Activated naive CD8-positive, alpha-beta T cell treated with anti-CD3 and anti-CD28 coated beads, Interleukin-2, amount 10 ng/mL, durations not matched to agents 7 days and 5 days (primary cell): ENCODE measurements at regions not wholly inside any gene's neighbourhood (a gene's known extent, or its start where the extent isn't known, plus 50 kb on each side); places are given as distances from the start of the nearest gene placed in this dataset.
"Not testable (repeated sequence)": the region's sequence is repeated elsewhere in the genome, so short reads cannot be mapped to it uniquely, and the experiment has no call there.

Experiments used
- ATAC-seq: fragments of 150-1000 bp; cut with Tn5 transposase; one replicate; pipeline ENCODE4 v1.10.0; 2021; ENCODE audit warnings: low read depth, moderate library complexity
- POLR2A ChIA-PET: fragments of 350-600 bp; sonication (Branson Sonifier 250); formaldehyde crosslinking; loops from one replicate; lab custom pipeline; 2021; ENCODE audit warnings: antibody characterized with exemption; lab: Charles Lee
- DNase-seq: peaks from one replicate; pipeline ENCODE4 v3.0.0; 2021
- H3K27ac Mint-ChIP-seq: one replicate; pipeline ENCODE4 v1.8.0; 2022; ENCODE audit warnings: mild to moderate bottlenecking, mixed read lengths
- H3K27me3 Mint-ChIP-seq: one replicate; pipeline ENCODE4 v1.8.0; 2022; ENCODE audit warnings: mild to moderate bottlenecking, moderate library complexity, mixed read lengths
- H3K36me3 Mint-ChIP-seq: one replicate; pipeline ENCODE4 v1.8.0; 2021; ENCODE audit warnings: mild to moderate bottlenecking, mixed read lengths
- H3K4me1 Mint-ChIP-seq: one replicate; pipeline ENCODE4 v1.8.0; 2021; ENCODE audit warnings: mixed read lengths
- H3K4me3 Mint-ChIP-seq: one replicate; pipeline ENCODE4 v1.8.0; 2022; ENCODE audit warnings: mild to moderate bottlenecking, moderate library complexity, mixed read lengths
- H3K9me3 Mint-ChIP-seq: one replicate; pipeline ENCODE4 v1.8.0; 2021; ENCODE audit warnings: mixed read lengths

DNA sequence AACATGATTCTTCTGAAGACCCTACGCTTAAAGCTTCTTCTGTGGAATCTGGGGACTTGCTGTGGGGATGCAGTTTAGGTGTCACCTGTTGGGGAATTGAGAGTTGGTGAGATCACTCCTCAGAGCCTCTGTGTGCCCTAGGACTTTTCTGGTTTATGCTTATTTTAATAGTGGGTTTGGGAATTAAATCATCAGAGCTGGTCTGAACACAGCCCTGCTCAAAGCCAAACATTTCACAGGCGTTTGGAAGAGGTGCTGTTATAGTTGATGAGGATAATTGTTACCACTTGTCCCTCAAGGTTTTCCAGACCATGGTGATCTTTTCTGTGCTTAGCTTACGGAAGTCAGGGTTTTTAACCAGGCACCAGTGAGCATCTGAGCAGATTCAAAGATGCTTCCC is 106.1 kb downstream of the EBLN1 start:
- no peaks in the 10 kb centered on the region for H3K9me3 Mint-ChIP-seq
- no peaks in the 10 kb centered on the region for H3K36me3 Mint-ChIP-seq
- H3K27me3 Mint-ChIP-seq = no peaks in the 10 kb centered on the region
- POLR2A ChIA-PET = no interaction called here
- DNase-seq = no peak
- H3K4me1 Mint-ChIP-seq = peaks cover 1% of the 10 kb centered on the region
- H3K4me3 Mint-ChIP-seq = no peak overlapping the region
- ATAC-seq = no peak
- no peak overlapping the region for H3K27ac Mint-ChIP-seq

DNA sequence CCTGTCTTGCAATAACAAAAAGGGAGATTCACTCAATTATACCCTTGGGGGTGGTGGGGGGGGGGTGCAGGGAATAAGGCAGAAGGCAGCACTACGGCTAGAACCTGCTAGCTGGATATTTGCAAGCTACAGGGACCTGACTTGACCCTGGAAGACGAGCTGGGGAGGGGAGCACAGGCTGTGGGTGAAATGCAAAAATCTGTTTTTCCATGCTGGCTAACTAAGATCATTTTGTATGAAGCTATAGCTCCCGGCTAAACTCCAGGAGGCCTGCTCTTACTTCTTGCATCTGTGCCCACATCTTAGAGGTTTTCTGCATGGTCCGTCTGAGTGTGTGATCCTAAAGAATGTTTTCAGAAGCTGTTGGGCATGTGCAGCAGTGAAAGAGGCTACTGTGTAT is 106.6 kb downstream of the EBLN1 start:
- Mint-ChIP-seq H3K9me3 (no peaks in the 10 kb centered on the region), H3K4me1 (peaks cover 1% of the 10 kb centered on the region), H3K27me3 (no peaks in the 10 kb centered on the region), H3K36me3 (no peaks in the 10 kb centered on the region), H3K27ac (no peak overlapping the region), H3K4me3 (no peak overlapping the region)
- no peak for ATAC-seq
- POLR2A ChIA-PET = no interaction called here
- no peak for DNase-seq

DNA sequence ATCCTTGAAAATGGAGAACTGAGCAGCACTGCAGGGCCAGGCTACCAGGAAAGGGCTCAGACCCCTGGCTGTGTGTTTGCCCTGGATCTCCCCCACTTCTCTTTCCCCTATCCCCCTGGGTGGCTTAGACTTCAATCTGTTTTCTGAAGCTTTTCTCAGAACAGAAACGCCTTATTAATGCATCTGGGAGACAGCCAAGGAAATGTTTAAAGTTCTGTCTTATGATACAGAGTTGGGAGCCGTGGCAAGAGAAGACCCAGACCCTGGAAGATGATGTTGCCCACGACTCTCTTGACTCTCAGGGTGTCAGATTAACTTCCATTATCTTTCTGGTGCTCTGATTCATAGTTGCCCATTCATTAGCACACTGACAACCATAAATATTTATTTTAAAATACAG is 107.1 kb downstream of the EBLN1 start:
- DNase-seq (no peak), ATAC-seq (no peak)
- no peak overlapping the region for H3K27ac Mint-ChIP-seq
- no peak overlapping the region for H3K4me3 Mint-ChIP-seq
- no peaks in the 10 kb centered on the region for H3K36me3 Mint-ChIP-seq
- H3K27me3 Mint-ChIP-seq = no peaks in the 10 kb centered on the region
- POLR2A ChIA-PET = no interaction called here
- peaks cover 1% of the 10 kb centered on the region for H3K4me1 Mint-ChIP-seq
- no peaks in the 10 kb centered on the region for H3K9me3 Mint-ChIP-seq

DNA sequence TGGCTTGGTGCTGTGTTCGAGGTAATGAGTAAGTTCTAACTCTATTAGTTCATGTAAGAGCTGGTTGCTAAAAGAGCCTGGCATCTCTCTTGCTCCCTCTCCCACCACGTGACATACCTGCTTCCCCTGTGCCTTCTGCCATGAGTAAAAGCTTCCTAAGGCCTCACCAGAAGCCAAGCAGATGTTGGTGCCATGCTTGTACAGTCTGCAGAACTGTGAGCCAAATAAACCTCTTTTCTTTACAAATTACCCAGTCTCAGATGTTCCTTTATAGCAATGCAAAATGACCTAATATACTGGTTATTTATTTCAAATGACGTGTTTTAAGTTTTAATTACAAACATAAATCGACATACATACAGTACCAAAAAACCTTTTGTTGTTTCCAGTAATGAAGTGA is 101.7 kb upstream of the DNAJC1 start:
- Mint-ChIP-seq H3K4me3 (no peak overlapping the region), H3K27me3 (peaks cover 3% of the 10 kb centered on the region)

DNA sequence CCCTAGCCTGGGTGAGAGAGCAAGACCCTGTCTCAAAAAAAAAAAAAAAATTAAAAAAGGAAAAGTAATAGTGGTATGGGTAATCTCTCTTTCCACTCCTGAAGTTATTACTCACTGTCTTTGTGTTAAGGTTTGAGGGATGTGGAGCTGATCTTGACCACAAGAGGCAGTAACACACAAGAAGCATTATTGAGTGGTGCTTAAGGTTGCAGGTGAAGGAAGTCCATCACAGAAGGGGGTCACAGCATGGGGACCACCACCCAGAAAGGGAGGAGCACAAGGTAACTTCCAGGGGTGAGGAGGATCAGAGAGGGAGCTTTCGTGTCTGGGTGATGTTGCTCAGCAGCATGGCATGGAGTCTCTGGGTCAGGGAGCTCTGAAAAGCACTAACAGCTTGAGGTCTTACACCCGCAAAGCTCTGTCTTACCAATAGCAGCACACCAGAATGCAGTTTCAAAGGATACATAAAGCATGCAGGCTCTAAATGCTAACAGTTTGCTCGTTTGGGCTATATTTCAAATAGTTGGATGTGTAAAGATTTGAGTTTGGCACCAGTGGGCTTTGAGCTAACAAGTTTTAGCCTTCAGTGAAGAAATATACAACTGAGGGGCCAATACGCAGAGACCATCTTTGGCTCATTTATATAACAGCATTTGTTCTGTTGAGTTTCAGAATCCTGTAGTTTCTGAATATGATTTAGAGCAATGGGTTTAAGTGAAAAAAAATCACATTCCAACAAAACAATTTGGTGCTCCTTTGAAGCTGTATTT is 100.4 kb upstream of the DNAJC1 start:
- no peaks in the 10 kb centered on the region for H3K9me3 Mint-ChIP-seq
- POLR2A ChIA-PET = no interaction called here
- ATAC-seq = no peak
- no peaks in the 10 kb centered on the region for H3K36me3 Mint-ChIP-seq
- DNase-seq = no peak
- no peak overlapping the region for H3K27ac Mint-ChIP-seq
- H3K27me3 Mint-ChIP-seq = peaks cover 3% of the 10 kb centered on the region
- no peak overlapping the region for H3K4me3 Mint-ChIP-seq
- peaks cover 2% of the 10 kb centered on the region for H3K4me1 Mint-ChIP-seq

More for the DNA sequence above, 101.7 kb upstream of the DNAJC1 start:
- no peak for ATAC-seq
- Mint-ChIP-seq H3K36me3 (no peaks in the 10 kb centered on the region), H3K9me3 (no peaks in the 10 kb centered on the region), H3K27ac (no peak overlapping the region), H3K4me1 (peaks cover 2% of the 10 kb centered on the region)
- no peak for DNase-seq
- POLR2A ChIA-PET = no interaction called here

DNA sequence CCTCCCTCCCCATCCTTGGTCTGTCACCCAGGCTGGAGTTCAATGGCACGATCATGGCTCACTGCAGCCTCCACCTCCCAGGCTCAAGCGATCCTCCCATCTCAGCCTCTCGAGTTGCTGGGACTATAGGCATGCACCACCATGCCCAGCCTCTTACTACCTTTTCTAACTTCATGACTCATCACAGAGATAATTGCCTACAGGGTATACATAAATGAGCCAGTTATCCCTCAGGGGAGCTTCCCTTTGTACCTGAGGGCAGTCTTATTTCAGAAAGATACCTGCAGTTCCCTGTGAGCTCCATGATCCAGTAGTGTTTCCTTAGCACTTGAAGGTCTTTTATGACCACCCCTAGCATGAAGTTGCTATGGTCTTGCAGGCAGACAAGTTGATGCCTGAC is 94.2 kb upstream of the DNAJC1 start:
- no peak overlapping the region for H3K27ac Mint-ChIP-seq
- POLR2A ChIA-PET = no interaction called here
- no peaks in the 10 kb centered on the region for H3K9me3 Mint-ChIP-seq
- H3K36me3 Mint-ChIP-seq = no peaks in the 10 kb centered on the region
- ATAC-seq (no peak), DNase-seq (no peak)
- H3K4me1 Mint-ChIP-seq = no peaks in the 10 kb centered on the region
- peaks cover 4% of the 10 kb centered on the region for H3K27me3 Mint-ChIP-seq
- no peak overlapping the region for H3K4me3 Mint-ChIP-seq

DNA sequence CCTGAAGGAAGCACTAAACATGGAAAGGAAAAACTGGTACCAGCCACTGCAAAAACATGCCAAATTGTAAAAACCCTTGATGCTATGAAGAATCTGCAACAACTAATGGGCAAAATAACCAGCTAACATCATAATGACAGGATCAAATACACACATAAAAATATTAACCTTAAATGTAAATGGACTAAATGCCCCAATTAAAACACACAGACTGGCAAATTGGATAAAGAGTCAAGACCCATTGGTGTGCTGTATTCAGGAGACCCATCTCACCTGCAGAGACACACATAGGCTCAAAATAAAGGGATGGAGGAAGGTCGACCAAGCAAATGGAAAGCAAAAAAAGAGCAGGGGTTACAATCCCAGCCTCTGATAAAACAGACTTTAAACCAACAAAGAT is 87.7 kb upstream of the DNAJC1 start:
- H3K36me3 Mint-ChIP-seq, DNase-seq, H3K4me1 Mint-ChIP-seq, POLR2A ChIA-PET, H3K4me3 Mint-ChIP-seq, ATAC-seq, H3K27ac Mint-ChIP-seq, H3K9me3 Mint-ChIP-seq: not testable (repeated sequence)
- H3K27me3 Mint-ChIP-seq = peaks cover 11% of the 10 kb centered on the region

DNA sequence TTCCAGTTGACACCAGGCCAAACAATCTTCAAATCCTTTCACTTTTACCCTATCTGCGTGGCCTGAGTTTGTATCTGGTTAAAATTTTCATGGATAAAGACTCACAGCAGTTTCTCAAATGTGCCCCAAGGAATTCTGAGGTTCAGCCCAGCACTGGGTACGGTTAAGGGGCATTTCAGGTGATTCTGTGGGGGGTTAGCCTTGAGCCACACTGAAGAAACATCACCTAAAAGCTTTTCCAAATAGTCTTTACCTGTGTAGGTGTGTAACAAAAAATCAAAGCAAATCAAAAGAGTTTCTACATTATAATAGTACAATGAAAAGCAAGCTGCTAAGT is 83.8 kb upstream of the DNAJC1 start:
- H3K4me3 Mint-ChIP-seq = no peak overlapping the region

DNA sequence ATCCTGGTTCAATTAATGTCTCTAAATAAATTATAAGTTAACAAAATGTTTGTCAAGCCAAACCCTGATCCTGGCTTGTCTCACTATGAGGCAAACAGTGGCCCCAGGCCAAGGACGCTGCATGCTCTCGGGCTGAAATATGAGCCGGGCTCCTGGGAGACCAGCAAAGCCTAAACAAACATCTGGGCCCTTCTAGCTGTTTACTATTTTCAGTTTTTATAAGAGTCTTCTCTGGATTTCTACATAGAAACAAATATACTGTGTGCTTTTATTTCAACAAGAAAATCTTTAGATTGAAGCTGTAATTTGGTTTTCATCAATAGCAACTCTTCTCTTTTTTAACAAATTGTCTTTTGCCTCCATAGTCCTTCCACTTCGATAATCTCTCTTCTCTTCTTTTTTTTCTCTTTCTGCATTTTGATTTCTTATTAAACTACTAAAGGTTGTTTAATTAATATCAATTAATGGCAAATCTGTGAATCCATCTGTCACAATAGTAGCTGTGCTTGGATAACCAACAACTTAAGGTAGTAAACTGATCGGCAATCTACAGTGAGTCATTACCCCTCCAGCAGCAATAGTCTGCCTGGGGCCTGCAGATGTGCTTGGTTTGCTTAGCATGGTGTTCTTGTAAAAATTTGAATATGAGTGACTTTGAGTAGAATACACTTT is 83.3 kb upstream of the DNAJC1 start:
- Mint-ChIP-seq H3K4me1 (no peaks in the 10 kb centered on the region), H3K27me3 (peaks cover 10% of the 10 kb centered on the region), H3K9me3 (peaks cover 2% of the 10 kb centered on the region), H3K4me3 (no peak overlapping the region), H3K27ac (no peak overlapping the region), H3K36me3 (no peaks in the 10 kb centered on the region)
- no peak for ATAC-seq
- no peak for DNase-seq
- POLR2A ChIA-PET = no interaction called here

More for the DNA sequence above, 83.8 kb upstream of the DNAJC1 start:
- Mint-ChIP-seq H3K4me1 (no peaks in the 10 kb centered on the region), H3K36me3 (no peaks in the 10 kb centered on the region), H3K9me3 (peaks cover 2% of the 10 kb centered on the region), H3K27ac (no peak overlapping the region), H3K27me3 (peaks cover 10% of the 10 kb centered on the region)
- no peak for DNase-seq
- POLR2A ChIA-PET = no interaction called here
- ATAC-seq = no peak

DNA sequence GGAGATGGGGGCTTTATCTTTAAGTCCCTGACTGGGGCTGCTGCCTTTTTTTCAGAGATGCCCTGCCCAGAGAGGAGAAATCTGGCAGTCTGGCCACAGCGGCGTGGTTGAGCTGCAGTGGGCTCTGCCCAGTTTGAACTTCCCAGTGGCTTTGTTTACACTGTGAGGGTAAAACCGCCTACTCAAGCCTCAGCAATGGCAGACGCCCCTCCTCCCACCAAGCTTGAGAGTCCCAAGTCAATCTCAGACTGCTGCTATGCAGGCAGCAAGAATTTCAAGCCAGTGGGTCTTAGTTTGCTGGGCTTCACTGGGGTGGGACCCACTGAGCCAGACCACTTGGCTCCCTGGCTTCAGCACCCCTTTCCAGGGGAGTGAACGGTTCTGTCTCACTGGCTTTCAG is 76.4 kb upstream of the DNAJC1 start:
- H3K36me3 Mint-ChIP-seq, H3K4me1 Mint-ChIP-seq, H3K27ac Mint-ChIP-seq, ATAC-seq, H3K27me3 Mint-ChIP-seq, POLR2A ChIA-PET, DNase-seq, H3K9me3 Mint-ChIP-seq, H3K4me3 Mint-ChIP-seq: not testable (repeated sequence)

DNA sequence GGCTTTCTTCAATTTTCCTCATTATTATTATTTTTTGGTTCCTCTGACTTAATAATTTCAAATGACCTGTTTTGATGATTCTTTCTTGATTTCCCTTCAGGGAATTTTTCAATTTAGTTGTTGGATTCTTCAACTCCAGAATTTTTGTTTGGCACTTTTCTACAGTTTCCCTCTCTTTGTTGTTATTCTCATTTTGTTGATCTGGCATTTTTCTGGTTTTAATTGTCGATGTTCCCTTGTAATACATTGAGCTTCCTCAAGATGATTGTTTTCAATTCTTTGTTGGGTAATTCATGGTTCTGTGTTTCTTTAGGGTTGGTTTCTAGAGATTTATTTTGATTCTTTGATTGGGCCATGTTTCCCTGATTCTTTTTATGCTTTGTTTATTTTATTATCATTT is 67.8 kb upstream of the DNAJC1 start:
- H3K4me3 Mint-ChIP-seq = no peak overlapping the region
- no peak for DNase-seq
- H3K36me3 Mint-ChIP-seq = no peaks in the 10 kb centered on the region
- peaks cover 3% of the 10 kb centered on the region for H3K27me3 Mint-ChIP-seq
- H3K9me3 Mint-ChIP-seq = peaks cover 20% of the 10 kb centered on the region
- H3K27ac Mint-ChIP-seq = no peak overlapping the region
- ATAC-seq = no peak
- POLR2A ChIA-PET = no interaction called here
- H3K4me1 Mint-ChIP-seq = no peaks in the 10 kb centered on the region

DNA sequence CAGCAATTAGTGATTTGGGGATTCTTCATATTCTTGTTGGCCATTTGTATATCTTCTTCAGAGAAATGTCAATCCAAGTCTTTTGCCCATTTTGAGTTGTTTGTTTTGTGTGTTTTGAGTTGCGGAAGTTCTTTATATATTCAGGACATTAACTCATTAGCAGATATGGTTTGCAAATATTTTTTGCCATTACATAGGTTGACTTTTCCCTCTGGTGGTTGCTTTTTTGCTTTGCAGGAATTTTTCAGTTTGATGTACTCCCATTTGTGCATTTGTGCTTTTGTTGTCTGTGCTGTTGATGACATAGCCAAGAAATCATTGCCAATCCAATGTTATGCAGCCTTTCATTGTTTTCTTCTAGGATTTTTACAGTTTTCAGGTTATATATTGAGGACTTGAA is 63.6 kb upstream of the DNAJC1 start:
- POLR2A ChIA-PET = no interaction called here
- Mint-ChIP-seq H3K4me1 (no peaks in the 10 kb centered on the region), H3K27ac (no peak overlapping the region), H3K4me3 (no peak overlapping the region), H3K27me3 (peaks cover 3% of the 10 kb centered on the region), H3K36me3 (no peaks in the 10 kb centered on the region), H3K9me3 (peaks cover 12% of the 10 kb centered on the region)
- ATAC-seq (no peak), DNase-seq (no peak)

DNA sequence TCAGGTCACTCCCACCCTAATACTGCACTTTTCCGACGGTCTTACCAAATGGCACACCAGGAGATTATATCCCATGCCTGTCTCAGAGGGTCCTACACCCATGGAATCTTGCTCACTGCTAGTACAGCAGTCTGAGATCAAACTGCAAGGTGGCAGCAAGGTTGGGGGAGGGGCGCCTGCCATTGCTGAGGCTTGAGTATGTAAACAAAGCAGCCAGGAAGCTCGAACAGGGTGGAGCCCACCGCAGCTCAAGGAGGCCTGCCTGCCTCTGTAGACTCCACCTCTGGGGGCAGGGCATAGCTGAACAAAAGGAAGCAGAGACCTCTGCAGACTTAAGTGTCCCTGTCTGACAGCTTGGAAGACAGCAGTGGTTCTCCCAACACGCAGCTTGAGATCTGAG is 57.5 kb upstream of the DNAJC1 start:
- H3K4me1 Mint-ChIP-seq, H3K9me3 Mint-ChIP-seq, DNase-seq, ATAC-seq, POLR2A ChIA-PET, H3K27ac Mint-ChIP-seq, H3K36me3 Mint-ChIP-seq, H3K4me3 Mint-ChIP-seq, H3K27me3 Mint-ChIP-seq: not testable (repeated sequence)

DNA sequence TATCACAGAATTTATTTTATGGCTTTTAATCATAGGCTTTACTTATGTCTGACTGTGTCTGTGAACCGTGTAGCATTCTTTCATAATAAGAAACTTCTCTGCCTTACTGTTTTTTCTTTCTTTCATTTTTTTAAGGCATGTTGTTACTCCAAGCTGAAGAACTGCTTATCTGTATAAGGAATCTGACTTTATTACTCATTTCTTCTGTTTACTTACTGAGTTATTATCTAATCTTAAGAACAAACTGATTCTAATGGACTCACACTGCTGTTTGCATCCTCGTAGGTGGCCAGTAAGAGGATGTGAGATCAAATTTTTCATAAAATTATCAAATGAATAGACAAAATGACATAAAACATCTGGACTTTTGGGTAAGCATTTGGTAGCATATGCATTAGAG is 54.7 kb upstream of the DNAJC1 start:
- no peak for DNase-seq
- peaks cover 7% of the 10 kb centered on the region for H3K9me3 Mint-ChIP-seq
- no peak overlapping the region for H3K27ac Mint-ChIP-seq
- H3K27me3 Mint-ChIP-seq = no peaks in the 10 kb centered on the region
- no peak overlapping the region for H3K4me3 Mint-ChIP-seq
- no peaks in the 10 kb centered on the region for H3K4me1 Mint-ChIP-seq
- no peaks in the 10 kb centered on the region for H3K36me3 Mint-ChIP-seq
- no peak for ATAC-seq
- POLR2A ChIA-PET = no interaction called here
